LNCaP clone FGC (cell line): ENCODE measurements at regions not wholly inside any gene's neighbourhood (a gene's known extent, or its start where the extent isn't known, plus 50 kb on each side); places are given as distances from the start of the nearest gene placed in this dataset.

Source experiments
- DNase-seq: peaks from one replicate; pipeline ENCODE4 v3.0.0-alpha.2; 2011; ENCODE audit warnings: low read depth
- H3K4me3 ChIP-seq: 2 replicates; pipeline ENCODE4 v1.5.1; 2011; ENCODE audit warnings: mild to moderate bottlenecking, low read depth, low read length, control low read depth
- TF ChIP-seq, protein P1 (sequence below): IDR thresholded peaks from 2 replicates; pipeline ENCODE4 v1.5.1; 2012; ENCODE audit warnings: mild to moderate bottlenecking; ENCODE audit not compliant: control insufficient read depth, insufficient read depth; ENCODE audit errors: extremely low read depth

DNA sequence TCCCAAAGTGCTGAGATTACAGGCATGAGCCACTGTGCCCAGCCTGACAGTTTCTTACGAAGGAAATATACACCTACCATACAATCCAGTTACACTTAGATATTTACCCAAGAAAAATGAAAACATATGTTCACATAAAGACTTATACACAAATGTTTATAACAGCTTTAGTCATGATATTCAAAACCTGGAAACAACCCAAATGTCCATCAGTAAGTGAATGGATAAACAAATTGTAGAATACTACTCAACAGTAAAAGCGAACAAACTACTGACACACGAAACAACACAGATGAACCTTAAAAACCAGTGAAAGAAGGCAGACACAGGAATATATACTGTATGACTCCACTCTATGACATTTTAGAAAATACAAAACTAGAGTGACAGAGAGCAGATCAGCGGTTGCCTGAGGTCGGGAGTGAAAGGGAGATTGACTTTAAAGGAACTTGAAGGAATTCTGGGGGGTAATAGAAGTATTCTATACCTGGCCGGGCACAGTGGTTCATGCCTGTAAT, 83.6 kb downstream of the SPRING1 start:
- no peak overlapping the region for H3K4me3 ChIP-seq
- TF ChIP-seq, protein P1, sequence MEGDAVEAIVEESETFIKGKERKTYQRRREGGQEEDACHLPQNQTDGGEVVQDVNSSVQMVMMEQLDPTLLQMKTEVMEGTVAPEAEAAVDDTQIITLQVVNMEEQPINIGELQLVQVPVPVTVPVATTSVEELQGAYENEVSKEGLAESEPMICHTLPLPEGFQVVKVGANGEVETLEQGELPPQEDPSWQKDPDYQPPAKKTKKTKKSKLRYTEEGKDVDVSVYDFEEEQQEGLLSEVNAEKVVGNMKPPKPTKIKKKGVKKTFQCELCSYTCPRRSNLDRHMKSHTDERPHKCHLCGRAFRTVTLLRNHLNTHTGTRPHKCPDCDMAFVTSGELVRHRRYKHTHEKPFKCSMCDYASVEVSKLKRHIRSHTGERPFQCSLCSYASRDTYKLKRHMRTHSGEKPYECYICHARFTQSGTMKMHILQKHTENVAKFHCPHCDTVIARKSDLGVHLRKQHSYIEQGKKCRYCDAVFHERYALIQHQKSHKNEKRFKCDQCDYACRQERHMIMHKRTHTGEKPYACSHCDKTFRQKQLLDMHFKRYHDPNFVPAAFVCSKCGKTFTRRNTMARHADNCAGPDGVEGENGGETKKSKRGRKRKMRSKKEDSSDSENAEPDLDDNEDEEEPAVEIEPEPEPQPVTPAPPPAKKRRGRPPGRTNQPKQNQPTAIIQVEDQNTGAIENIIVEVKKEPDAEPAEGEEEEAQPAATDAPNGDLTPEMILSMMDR: no peak
- DNase-seq: no peak

DNA sequence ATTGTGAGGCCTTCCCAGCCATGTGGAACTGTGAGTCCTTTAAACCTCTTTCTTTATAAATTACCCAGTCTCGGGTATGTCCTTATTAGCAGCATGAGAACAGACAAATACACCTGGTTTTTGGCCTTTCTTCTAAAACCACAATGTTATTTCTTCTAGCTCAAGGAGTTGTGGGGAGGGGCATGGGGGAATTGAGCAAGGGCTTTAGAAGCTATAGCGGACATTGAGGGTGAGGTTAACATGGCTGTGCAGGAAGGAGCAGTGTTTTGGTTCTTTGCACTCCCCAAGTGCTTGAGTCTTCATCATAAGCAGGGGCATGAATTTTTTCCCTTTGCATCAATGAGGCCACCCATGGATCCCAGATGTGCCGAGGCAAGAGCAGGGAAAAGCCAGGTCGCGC, 86.8 kb downstream of the SPRING1 start:
- TF ChIP-seq, protein P1: no peak
- no peak overlapping the region for H3K4me3 ChIP-seq
- DNase-seq: no peak

DNA sequence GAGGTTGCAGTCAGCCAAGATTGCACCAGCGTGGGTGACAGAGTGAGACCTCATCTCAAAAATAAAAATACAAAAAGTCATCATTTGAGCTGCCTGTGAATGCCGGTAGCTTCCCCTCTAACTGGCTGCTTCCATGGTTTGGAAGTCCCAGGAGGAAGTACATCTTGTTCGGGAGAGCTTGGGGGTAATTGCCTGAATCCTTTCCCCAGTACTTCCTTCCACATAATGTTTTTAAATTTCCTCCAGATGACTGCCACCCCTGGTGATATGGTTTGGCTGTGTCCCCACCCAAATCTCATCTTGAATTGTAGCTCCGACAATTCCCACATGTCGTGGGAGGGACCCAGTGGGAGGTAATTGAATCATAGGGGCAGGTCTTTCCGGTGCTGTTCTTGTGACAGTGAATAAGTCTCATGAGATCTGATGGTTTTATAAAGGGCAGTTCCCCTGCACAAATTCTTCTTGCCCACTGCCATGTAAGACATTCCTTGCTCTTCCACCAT, 87.2 kb downstream of the SPRING1 start:
- H3K4me3 ChIP-seq: no peak overlapping the region
- DNase-seq: no peak
- TF ChIP-seq, protein P1: no peak

DNA sequence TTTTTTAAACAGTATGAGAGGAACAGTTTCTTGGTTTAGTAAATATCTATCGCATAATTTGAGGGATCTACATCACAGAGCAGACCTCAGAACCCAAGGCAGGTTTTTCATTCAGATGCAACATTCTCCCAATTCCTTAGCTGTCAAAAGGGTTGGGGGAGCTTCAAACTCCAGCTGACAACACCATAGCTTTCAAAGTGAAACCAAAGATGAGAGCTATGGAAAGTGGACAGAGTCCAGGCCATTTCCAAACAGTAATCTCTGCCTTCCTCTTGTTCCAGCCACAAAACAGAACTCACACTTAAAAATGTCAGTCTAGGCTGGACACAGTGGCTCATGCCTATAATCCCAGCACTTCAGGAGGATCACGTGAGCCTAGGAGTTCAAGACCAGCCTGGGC, 87.8 kb downstream of the SPRING1 start:
- no peak overlapping the region for H3K4me3 ChIP-seq
- no peak for DNase-seq
- TF ChIP-seq, protein P1: no peak

DNA sequence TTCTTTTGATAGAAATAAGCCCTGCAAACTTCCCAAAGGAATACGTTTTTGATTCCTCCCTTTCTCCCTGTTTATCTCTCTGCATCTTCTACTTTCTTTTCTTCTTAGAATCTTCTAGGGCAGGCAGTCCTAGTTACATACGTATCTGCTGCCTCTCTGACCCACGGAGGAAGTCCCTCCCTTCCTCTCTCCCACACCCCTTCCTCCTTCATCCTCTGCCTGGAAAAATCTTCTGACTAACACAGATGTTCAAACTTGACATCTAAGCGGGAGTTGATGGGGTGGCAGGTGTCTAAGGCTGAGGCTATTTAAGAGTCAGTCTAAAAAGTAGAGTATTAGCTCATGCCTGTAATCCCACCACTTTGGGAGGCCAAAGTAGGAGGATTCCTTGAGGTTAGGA, 88.6 kb downstream of the MAP1LC3B2 start:
- DNase-seq: no peak
- TF ChIP-seq, protein P1: no peak

DNA sequence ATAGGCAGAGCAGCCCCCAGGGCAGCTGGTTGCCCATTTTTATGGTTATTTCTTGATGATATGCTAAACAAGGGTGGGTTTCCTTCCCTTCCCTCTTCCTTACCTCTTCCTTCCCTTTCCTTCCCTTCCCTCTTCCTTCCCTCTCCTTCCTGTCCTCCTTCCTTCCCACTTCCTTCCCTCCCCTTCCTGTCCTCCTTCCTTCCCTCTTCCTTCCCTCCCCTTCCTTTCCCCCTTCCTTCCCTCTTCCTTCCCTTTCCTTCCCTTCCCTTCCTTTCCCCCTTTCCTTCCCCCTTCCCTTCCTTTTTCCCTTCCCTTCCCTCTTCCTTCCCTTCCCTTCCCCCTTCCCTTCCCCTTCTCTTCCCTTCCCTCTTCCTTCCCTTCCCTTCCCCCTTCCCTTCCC, 87.7 kb downstream of the MAP1LC3B2 start:
- DNase-seq: no peak
- TF ChIP-seq, protein P1: no peak
- H3K4me3 ChIP-seq: no peak overlapping the region

More for the DNA sequence above, 88.6 kb downstream of the MAP1LC3B2 start:
- no peak overlapping the region for H3K4me3 ChIP-seq

DNA sequence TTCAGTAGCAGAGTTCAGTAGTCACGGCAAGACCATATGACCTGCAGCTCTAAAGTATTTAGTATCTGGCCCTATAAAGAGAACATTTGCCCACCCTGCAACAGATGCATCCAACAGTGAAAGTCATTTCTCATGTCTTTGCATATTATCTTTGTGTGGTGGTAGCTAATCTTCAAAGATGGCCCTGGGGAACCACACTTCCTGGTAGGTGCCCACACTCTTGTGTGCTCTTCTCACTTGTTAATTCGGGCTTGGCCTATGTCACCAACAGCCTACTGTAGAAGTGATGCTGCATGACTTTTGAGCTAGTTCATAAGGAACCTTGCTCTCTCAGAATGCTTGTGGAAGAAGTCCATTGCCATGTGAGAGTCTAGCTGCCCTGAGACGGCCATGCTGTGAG, 85.6 kb downstream of the MAP1LC3B2 start:
- DNase-seq: no peak
- TF ChIP-seq, protein P1: no peak
- H3K4me3 ChIP-seq: no peak overlapping the region
